Liver (tissue), 8 donors: ENCODE measurements at regions not wholly inside any gene's neighbourhood (a gene's known extent, or its start where the extent isn't known, plus 50 kb on each side); places are given as distances from the start of the nearest gene placed in this dataset.

Experiments
- DNase-seq: peaks from one replicate; pipeline ENCODE4 v3.0.0-alpha.2; 2017; ENCODE audit warnings: low spot score
- H3K27ac ChIP-seq, 2 donors: one replicate each; pipeline ENCODE4 v1.7.0; 2013; ENCODE audit warnings: inconsistent platforms in 2 of 2, low read length in 2 of 2, control low read depth in 1 of 2, low read depth in 1 of 2, mild to moderate bottlenecking in 1 of 2
- H3K27me3 ChIP-seq, 4 donors: one replicate each; pipeline versions ENCODE4 v1.6.1 to v1.7.0; 2013; ENCODE audit warnings: low read length in 3 of 4, inconsistent platforms in 1 of 4, mild to moderate bottlenecking in 1 of 4, moderate library complexity in 1 of 4; ENCODE audit not compliant: control insufficient read depth in 4 of 4, insufficient read depth in 4 of 4
- H3K36me3 ChIP-seq, 4 donors: one replicate each; pipeline versions ENCODE4 v1.6.1 to v1.7.0; 2013; ENCODE audit warnings: low read length in 3 of 4, mild to moderate bottlenecking in 3 of 4, low read depth in 1 of 4, moderate library complexity in 1 of 4; ENCODE audit not compliant: control insufficient read depth in 4 of 4, insufficient read depth in 3 of 4
- H3K4me1 ChIP-seq, 4 donors: one replicate each; pipeline versions ENCODE4 v1.6.1 to v1.7.0; 2013; ENCODE audit warnings: low read length in 3 of 4, mild to moderate bottlenecking in 3 of 4, moderate library complexity in 1 of 4; ENCODE audit not compliant: control insufficient read depth in 4 of 4, insufficient read depth in 4 of 4
- H3K4me3 ChIP-seq, 3 donors: one replicate each; pipeline versions ENCODE4 v1.6.1 to v1.7.0; 2013; ENCODE audit warnings: low read length in 3 of 3, control low read depth in 1 of 3, low read depth in 1 of 3, mild to moderate bottlenecking in 1 of 3
- H3K9ac ChIP-seq, 2 donors: one replicate each; pipeline ENCODE4 v1.7.0; 2013; ENCODE audit warnings: low read length in 2 of 2, mild to moderate bottlenecking in 2 of 2, moderate library complexity in 2 of 2, control low read depth in 1 of 2, low read depth in 1 of 2
- H3K9me3 ChIP-seq, 4 donors: one replicate each; pipeline versions ENCODE4 v1.6.1 to v1.7.0; 2013; ENCODE audit warnings: low read length in 3 of 4; ENCODE audit not compliant: control insufficient read depth in 4 of 4
- FOXA2 ChIP-seq: IDR thresholded peaks from 2 replicates; pipeline ENCODE4 v1.6.1; 2016; ENCODE audit warnings: antibody characterized with exemption
- GABPA ChIP-seq, 2 donors: IDR thresholded peaks in 1 of 2; conservative IDR thresholded peaks in 1 of 2; 2 replicates each; pipeline ENCODE4 v1.6.1; 2016; ENCODE audit warnings: antibody characterized with exemption in 2 of 2, mild to moderate bottlenecking in 1 of 2, moderate library complexity in 1 of 2
- HNF4A ChIP-seq, 2 donors: conservative IDR thresholded peaks; 2 replicates each; pipeline ENCODE4 v1.6.1; 2016; ENCODE audit warnings: antibody characterized with exemption in 2 of 2, mild to moderate bottlenecking in 2 of 2
- HNF4G ChIP-seq: IDR thresholded peaks from 2 replicates; pipeline ENCODE4 v1.6.1; 2016; ENCODE audit warnings: antibody characterized with exemption
- JUND ChIP-seq, 2 donors: IDR thresholded peaks; 2 replicates each; pipeline ENCODE4 v1.6.1; 2016; ENCODE audit warnings: antibody characterized with exemption in 2 of 2
- MAX ChIP-seq: IDR thresholded peaks from 2 replicates; pipeline ENCODE4 v1.6.1; 2016; ENCODE audit warnings: antibody characterized with exemption
- NR2F2 ChIP-seq: IDR thresholded peaks from 2 replicates; pipeline ENCODE4 v1.6.1; 2016; ENCODE audit warnings: antibody characterized with exemption
- RAD21 ChIP-seq, 2 donors: IDR thresholded peaks; 2 replicates each; pipeline ENCODE4 v1.6.1; 2016; ENCODE audit warnings: antibody characterized with exemption in 2 of 2, mild to moderate bottlenecking in 2 of 2
- RXRA ChIP-seq, 2 donors: IDR thresholded peaks; 2 replicates each; pipeline ENCODE4 v1.6.1; 2017 to 2018; ENCODE audit warnings: antibody characterized with exemption in 2 of 2, mild to moderate bottlenecking in 1 of 2
- SP1 ChIP-seq: IDR thresholded peaks from 2 replicates; pipeline ENCODE4 v1.6.1; 2018; ENCODE audit warnings: antibody characterized with exemption, mild to moderate bottlenecking
- TAF1 ChIP-seq: conservative IDR thresholded peaks from 2 replicates; pipeline ENCODE4 v1.6.1; 2016; ENCODE audit warnings: antibody characterized with exemption, mild to moderate bottlenecking
- WGBS: extraction: QIAGEN DNeasy Blood & Tissue Kit; methylation state at CpG from one replicate; pipeline ENCODE4 v1.1.7; 2013; 5-methylcytosine and 5-hydroxymethylcytosine counted together
- TF ChIP-seq, protein P1 (sequence below): IDR thresholded peaks from 2 replicates; pipeline ENCODE4 v1.6.1; 2016; ENCODE audit warnings: antibody characterized with exemption
- TF ChIP-seq, protein P2 (sequence below): IDR thresholded peaks from 2 replicates; pipeline ENCODE4 v1.6.1; 2016; ENCODE audit warnings: antibody characterized with exemption, mild to moderate bottlenecking
- TF ChIP-seq, protein P3 (sequence below): fragments of 150-350 bp; IDR thresholded peaks from 2 replicates; pipeline ENCODE4 v1.5.1; 2017; ENCODE audit warnings: improper control_type of control experiment, low read depth, low read length; ENCODE audit not compliant: missing input control
- TF ChIP-seq, protein P4 (sequence below): IDR thresholded peaks from 2 replicates; pipeline ENCODE4 v1.6.1; 2016; ENCODE audit warnings: antibody characterized with exemption
- donor health status: healthy.
- donor health status: healthy.
- donor health status: healthy.
- donor health status: healthy.
- donor health status: healthy.

DNA sequence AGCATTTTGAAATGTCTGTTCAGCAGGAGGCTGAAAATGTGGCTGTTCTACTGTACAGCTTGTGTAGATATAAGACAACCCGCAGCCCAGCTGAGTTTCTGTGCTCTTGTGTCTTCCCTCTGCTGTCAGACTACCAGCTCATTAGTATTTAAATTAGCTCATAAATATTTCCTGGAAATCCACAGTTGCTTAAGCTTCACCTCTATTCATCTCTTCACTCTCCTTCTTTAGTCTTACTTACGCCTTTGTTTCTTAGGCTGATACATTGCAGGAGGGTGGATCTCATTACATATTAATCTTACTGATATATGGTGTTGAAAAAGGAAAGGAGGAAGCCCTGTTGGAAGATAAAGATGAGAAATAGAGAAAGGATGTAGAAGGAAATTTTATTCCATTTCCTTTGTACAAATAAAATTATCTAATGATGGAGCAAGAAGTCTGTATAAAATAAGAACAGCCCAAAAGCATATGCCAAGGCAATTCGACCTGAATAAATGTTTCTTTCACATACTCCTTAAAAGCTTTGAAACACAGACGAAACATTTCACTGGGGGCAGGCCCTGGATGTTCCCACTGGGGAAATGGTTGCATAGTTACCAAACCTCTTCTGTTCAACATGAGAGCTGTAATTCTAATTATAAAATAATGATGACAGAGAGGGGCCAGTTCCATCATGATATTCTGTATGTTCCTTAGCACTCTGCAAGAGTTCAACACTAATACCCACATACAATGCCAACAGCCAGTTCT, 111.8 kb upstream of the APC start:
- H3K9me3 ChIP-seq: no peaks in the 10 kb centered on the region
- no peaks in the 10 kb centered on the region for H3K36me3 ChIP-seq
- H3K9ac ChIP-seq: no peak overlapping the region
- no peak overlapping the region for H3K27ac ChIP-seq
- TF ChIP-seq JUND (IDR thresholded peaks at IDR 0.05): no peak
- TF ChIP-seq, protein P1, sequence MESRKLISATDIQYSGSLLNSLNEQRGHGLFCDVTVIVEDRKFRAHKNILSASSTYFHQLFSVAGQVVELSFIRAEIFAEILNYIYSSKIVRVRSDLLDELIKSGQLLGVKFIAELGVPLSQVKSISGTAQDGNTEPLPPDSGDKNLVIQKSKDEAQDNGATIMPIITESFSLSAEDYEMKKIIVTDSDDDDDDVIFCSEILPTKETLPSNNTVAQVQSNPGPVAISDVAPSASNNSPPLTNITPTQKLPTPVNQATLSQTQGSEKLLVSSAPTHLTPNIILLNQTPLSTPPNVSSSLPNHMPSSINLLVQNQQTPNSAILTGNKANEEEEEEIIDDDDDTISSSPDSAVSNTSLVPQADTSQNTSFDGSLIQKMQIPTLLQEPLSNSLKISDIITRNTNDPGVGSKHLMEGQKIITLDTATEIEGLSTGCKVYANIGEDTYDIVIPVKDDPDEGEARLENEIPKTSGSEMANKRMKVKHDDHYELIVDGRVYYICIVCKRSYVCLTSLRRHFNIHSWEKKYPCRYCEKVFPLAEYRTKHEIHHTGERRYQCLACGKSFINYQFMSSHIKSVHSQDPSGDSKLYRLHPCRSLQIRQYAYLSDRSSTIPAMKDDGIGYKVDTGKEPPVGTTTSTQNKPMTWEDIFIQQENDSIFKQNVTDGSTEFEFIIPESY: no peak
- no peak for TF ChIP-seq RXRA (IDR thresholded peaks at IDR 0.05)
- no peak for TF ChIP-seq TAF1
- no peak for TF ChIP-seq HNF4G
- TF ChIP-seq NR2F2: no peak
- TF ChIP-seq GABPA (IDR thresholded peaks at IDR 0.05 in 1 of 2, conservative IDR thresholded peaks at IDR 0.05 in 1 of 2): no peak
- TF ChIP-seq RAD21 (IDR thresholded peaks at IDR 0.05): no peak
- no peak for TF ChIP-seq MAX
- TF ChIP-seq, protein P2, sequence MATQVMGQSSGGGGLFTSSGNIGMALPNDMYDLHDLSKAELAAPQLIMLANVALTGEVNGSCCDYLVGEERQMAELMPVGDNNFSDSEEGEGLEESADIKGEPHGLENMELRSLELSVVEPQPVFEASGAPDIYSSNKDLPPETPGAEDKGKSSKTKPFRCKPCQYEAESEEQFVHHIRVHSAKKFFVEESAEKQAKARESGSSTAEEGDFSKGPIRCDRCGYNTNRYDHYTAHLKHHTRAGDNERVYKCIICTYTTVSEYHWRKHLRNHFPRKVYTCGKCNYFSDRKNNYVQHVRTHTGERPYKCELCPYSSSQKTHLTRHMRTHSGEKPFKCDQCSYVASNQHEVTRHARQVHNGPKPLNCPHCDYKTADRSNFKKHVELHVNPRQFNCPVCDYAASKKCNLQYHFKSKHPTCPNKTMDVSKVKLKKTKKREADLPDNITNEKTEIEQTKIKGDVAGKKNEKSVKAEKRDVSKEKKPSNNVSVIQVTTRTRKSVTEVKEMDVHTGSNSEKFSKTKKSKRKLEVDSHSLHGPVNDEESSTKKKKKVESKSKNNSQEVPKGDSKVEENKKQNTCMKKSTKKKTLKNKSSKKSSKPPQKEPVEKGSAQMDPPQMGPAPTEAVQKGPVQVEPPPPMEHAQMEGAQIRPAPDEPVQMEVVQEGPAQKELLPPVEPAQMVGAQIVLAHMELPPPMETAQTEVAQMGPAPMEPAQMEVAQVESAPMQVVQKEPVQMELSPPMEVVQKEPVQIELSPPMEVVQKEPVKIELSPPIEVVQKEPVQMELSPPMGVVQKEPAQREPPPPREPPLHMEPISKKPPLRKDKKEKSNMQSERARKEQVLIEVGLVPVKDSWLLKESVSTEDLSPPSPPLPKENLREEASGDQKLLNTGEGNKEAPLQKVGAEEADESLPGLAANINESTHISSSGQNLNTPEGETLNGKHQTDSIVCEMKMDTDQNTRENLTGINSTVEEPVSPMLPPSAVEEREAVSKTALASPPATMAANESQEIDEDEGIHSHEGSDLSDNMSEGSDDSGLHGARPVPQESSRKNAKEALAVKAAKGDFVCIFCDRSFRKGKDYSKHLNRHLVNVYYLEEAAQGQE: no peak
- no peak for TF ChIP-seq HNF4A (conservative IDR thresholded peaks at IDR 0.05)
- no peak for DNase-seq
- H3K27me3 ChIP-seq: no peaks in the 10 kb centered on the region
- WGBS: 87% methylated on average over 4 of the region's 4 CpGs
- no peak overlapping the region for H3K4me3 ChIP-seq
- H3K4me1 ChIP-seq: peaks cover 0 to 7% (median 5%) of the 10 kb centered on the region in 4 donors

GRCh38 chr5:112626715-112627114, 111.0 kb upstream of the APC start:
- no peak for TF ChIP-seq JUND (IDR thresholded peaks at IDR 0.05)
- TF ChIP-seq, protein P2: no peak
- TF ChIP-seq RXRA (IDR thresholded peaks at IDR 0.05): no peak
- no peak for TF ChIP-seq FOXA2
- no peak for TF ChIP-seq MAX
- TF ChIP-seq, protein P3, sequence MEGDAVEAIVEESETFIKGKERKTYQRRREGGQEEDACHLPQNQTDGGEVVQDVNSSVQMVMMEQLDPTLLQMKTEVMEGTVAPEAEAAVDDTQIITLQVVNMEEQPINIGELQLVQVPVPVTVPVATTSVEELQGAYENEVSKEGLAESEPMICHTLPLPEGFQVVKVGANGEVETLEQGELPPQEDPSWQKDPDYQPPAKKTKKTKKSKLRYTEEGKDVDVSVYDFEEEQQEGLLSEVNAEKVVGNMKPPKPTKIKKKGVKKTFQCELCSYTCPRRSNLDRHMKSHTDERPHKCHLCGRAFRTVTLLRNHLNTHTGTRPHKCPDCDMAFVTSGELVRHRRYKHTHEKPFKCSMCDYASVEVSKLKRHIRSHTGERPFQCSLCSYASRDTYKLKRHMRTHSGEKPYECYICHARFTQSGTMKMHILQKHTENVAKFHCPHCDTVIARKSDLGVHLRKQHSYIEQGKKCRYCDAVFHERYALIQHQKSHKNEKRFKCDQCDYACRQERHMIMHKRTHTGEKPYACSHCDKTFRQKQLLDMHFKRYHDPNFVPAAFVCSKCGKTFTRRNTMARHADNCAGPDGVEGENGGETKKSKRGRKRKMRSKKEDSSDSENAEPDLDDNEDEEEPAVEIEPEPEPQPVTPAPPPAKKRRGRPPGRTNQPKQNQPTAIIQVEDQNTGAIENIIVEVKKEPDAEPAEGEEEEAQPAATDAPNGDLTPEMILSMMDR: no peak
- TF ChIP-seq, protein P4, sequence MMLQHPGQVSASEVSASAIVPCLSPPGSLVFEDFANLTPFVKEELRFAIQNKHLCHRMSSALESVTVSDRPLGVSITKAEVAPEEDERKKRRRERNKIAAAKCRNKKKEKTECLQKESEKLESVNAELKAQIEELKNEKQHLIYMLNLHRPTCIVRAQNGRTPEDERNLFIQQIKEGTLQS: no peak
- no peak for TF ChIP-seq SP1
- Histone ChIP-seq H3K4me3 (no peak overlapping the region), H3K9me3 (no peaks in the 10 kb centered on the region), H3K27me3 (no peaks in the 10 kb centered on the region), H3K36me3 (no peaks in the 10 kb centered on the region), H3K9ac (no peak overlapping the region), H3K4me1 (peaks cover 0 to 7% (median 5%) of the 10 kb centered on the region in 4 donors), H3K27ac (no peak overlapping the region)
- WGBS: 66% methylated on average over 4 of the region's 4 CpGs
- DNase-seq: no peak
